GM12873 (cell line): ENCODE measurements at regions not wholly inside any gene's neighbourhood (a gene's known extent, or its start where the extent isn't known, plus 50 kb on each side); places are given as distances from the start of the nearest gene placed in this dataset.

Source experiments
- TF ChIP-seq, protein P1 (sequence below): IDR thresholded peaks from 2 replicates; pipeline ENCODE4 v1.5.1; 2012; ENCODE audit warnings: low read depth, mild to moderate bottlenecking, moderate library complexity, low read length, control low read depth; ENCODE audit not compliant: insufficient read depth; ENCODE audit errors: missing control alignments

DNA sequence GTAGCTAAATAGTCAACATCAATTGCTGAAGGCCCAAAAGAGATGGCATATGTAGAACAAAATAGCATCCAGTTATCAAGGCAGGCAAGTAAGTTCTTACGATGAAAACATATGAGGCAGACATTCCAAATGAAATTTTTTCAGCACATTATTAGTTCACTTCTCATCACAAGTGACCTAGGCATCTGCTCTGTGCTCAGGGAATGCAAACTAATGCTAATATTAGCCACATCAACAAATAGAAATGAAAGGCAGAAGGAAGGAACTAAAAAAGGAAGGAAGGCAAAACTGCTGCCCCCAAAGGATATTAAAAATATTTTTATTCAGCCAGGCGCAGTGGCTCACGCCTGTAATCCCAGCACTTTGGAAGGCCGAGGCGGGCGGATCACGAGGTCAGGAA, 51.2 kb upstream of the ROCK1 start:
- TF ChIP-seq, protein P1, sequence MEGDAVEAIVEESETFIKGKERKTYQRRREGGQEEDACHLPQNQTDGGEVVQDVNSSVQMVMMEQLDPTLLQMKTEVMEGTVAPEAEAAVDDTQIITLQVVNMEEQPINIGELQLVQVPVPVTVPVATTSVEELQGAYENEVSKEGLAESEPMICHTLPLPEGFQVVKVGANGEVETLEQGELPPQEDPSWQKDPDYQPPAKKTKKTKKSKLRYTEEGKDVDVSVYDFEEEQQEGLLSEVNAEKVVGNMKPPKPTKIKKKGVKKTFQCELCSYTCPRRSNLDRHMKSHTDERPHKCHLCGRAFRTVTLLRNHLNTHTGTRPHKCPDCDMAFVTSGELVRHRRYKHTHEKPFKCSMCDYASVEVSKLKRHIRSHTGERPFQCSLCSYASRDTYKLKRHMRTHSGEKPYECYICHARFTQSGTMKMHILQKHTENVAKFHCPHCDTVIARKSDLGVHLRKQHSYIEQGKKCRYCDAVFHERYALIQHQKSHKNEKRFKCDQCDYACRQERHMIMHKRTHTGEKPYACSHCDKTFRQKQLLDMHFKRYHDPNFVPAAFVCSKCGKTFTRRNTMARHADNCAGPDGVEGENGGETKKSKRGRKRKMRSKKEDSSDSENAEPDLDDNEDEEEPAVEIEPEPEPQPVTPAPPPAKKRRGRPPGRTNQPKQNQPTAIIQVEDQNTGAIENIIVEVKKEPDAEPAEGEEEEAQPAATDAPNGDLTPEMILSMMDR = no peak

GRCh38 chr18:21163647-21164547, 52.3 kb upstream of the ROCK1 start:
- TF ChIP-seq, protein P1 = no peak

DNA sequence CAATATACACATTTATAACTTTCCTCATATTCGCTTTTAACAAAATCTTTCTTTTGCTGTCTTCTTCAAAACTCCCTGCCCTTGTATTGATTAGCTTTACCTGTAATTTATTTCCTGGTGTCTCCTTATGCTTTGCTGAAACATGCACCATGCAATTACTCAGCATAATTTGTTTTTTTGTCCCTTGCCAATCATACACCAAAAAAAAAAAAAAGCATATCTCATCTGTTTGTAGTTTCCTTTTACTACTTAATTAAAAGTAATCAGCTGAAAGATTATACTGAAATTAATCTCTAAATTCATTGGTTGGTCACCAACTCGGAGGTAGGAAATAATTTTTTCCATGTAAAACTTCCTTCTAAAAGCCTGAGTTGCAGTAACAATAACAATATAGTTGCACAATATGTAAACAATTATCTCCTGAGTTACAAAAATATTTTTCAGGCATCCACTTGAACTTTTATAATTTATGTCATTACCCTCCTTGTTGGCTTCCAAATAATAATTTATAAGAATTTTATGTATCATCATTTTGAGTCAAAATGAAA, 53.0 kb upstream of the ROCK1 start:
- TF ChIP-seq, protein P1 = no peak

GRCh38 chr18:21167641-21168377, 56.2 kb upstream of the ROCK1 start:
- TF ChIP-seq, protein P1 = no peak

DNA sequence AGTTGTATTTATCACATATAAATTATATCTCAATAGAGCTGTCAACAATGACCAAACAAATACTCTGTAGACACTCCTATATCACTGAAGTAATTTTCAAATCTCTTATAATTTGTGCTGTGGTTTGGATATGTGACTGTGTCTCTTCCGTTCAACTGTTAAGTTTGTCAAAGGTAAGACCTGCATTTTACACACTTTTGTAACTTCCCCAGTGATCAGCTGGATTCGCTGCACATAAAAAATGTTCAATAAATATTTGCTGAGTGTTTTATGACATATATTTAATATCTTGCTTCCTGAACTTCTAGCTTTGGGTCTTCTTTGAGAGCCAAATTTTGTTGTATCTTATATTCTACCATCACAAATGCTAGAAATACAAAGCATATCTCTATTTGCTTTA, 57.3 kb upstream of the ROCK1 start:
- TF ChIP-seq, protein P1 = no peak

GRCh38 chr18:21177822-21178221, 64.2 kb upstream of the GREB1L start:
- TF ChIP-seq, protein P1 = no peak
